ENCODE measurements at regions not wholly inside any gene's neighbourhood (a gene's known extent, or its start where the extent isn't known, plus 50 kb on each side); places are given as distances from the start of the nearest gene placed in this dataset.

DNA sequence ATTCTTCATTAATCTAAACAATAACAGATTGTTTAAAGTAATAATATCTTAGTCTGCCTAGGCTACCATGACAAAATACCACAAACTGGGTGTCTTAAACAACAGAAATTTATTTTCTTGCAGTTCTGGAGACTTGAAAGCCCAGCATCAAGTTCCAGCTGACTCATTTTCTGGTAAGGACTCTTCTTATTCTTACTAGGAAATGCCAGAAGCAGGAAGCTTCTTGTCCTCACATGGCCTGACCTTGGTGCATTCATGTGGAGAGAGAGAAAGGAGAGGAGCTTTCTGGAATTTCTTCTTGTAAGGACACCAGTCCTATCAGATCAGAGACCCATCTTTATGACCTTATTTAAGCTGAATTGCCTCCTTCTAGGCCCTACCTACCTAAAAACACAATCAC, 110.5 kb downstream of the ANKRD60 start:
- TF ChIP-seq, protein P1, sequence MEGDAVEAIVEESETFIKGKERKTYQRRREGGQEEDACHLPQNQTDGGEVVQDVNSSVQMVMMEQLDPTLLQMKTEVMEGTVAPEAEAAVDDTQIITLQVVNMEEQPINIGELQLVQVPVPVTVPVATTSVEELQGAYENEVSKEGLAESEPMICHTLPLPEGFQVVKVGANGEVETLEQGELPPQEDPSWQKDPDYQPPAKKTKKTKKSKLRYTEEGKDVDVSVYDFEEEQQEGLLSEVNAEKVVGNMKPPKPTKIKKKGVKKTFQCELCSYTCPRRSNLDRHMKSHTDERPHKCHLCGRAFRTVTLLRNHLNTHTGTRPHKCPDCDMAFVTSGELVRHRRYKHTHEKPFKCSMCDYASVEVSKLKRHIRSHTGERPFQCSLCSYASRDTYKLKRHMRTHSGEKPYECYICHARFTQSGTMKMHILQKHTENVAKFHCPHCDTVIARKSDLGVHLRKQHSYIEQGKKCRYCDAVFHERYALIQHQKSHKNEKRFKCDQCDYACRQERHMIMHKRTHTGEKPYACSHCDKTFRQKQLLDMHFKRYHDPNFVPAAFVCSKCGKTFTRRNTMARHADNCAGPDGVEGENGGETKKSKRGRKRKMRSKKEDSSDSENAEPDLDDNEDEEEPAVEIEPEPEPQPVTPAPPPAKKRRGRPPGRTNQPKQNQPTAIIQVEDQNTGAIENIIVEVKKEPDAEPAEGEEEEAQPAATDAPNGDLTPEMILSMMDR (conservative IDR thresholded peaks at IDR 0.05; ENCODE audit: low read length): no peak
- no peak for TF ChIP-seq EZH2phosphoT487 (IDR thresholded peaks at IDR 0.05; ENCODE audit: borderline replicate concordance, low read depth, low read length)

All from OCI-LY7 (cell line).